OCI-LY1 (cell line): ENCODE measurements at regions not wholly inside any gene's neighbourhood (a gene's known extent, or its start where the extent isn't known, plus 50 kb on each side); places are given as distances from the start of the nearest gene placed in this dataset.

Experiments used
- H2AFZ ChIP-seq: fragments of 200-600 bp; sonication (generic), shearing (Covaris generic); 2 replicates; pipeline ENCODE4 v1.6.0; 2014; ENCODE audit warnings: antibody characterized with exemption, mild to moderate bottlenecking, low read length
- H3F3A ChIP-seq: fragments of 200-600 bp; sonication (generic), shearing (Covaris generic); 2 replicates; pipeline ENCODE4 v1.6.0; 2014; ENCODE audit warnings: mild to moderate bottlenecking, antibody characterized with exemption, low read length, moderate library complexity; ENCODE audit not compliant: insufficient read depth
- H3K27ac ChIP-seq: fragments of 200-600 bp; sonication (generic); 2 replicates; pipeline ENCODE4 v1.5.1; 2014; ENCODE audit warnings: low read length, mixed run types, mild to moderate bottlenecking, low read depth; ENCODE audit not compliant: poor library complexity, severe bottlenecking
- H3K27me3 ChIP-seq: fragments of 200-600 bp; sonication (generic); 2 replicates; pipeline ENCODE4 v1.6.0; 2014; ENCODE audit warnings: antibody characterized with exemption, mild to moderate bottlenecking, low read length, moderate library complexity; ENCODE audit not compliant: insufficient read depth
- H3K36me3 ChIP-seq: fragments of 200-600 bp; sonication (generic); 2 replicates; pipeline ENCODE4 v1.6.1; 2014; ENCODE audit warnings: mild to moderate bottlenecking, antibody characterized with exemption, low read length, moderate library complexity, mixed read lengths; ENCODE audit not compliant: insufficient read depth
- H3K4me1 ChIP-seq: fragments of 200-600 bp; sonication (generic); 2 replicates; pipeline ENCODE4 v1.5.1; 2014; ENCODE audit warnings: mild to moderate bottlenecking, low read length, moderate library complexity; ENCODE audit not compliant: insufficient read depth, severe bottlenecking
- H3K4me2 ChIP-seq: fragments of 200-600 bp; sonication (generic), shearing (Covaris generic); 2 replicates; pipeline ENCODE4 v1.6.1; 2014; ENCODE audit warnings: low read length
- H3K4me3 ChIP-seq: fragments of 200-600 bp; sonication (generic); 2 replicates; pipeline ENCODE4 v1.5.1; 2014; ENCODE audit warnings: low read length, low read depth, mild to moderate bottlenecking, mixed read lengths; ENCODE audit not compliant: poor library complexity, severe bottlenecking
- H3K79me2 ChIP-seq: fragments of 200-600 bp; shearing (Covaris generic); 2 replicates; pipeline ENCODE4 v1.6.1; 2016; ENCODE audit warnings: mixed run types, low read length, mixed read lengths; ENCODE audit not compliant: insufficient read depth
- H3K9ac ChIP-seq: fragments of 200-600 bp; sonication (generic), shearing (Covaris generic); 2 replicates; pipeline ENCODE4 v1.6.1; 2014; ENCODE audit warnings: mild to moderate bottlenecking, low read length, mixed read lengths
- H3K9me2 ChIP-seq: fragments of 200-600 bp; sonication (generic), shearing (Covaris generic); 2 replicates; pipeline ENCODE4 v1.6.1; 2014; ENCODE audit warnings: low read depth, mild to moderate bottlenecking, low read length, mixed read lengths
- H3K9me3 ChIP-seq: fragments of 200-600 bp; shearing (Covaris generic); 2 replicates; pipeline ENCODE4 v1.6.1; 2014; ENCODE audit warnings: low read length, mixed read lengths
- H4K20me1 ChIP-seq: fragments of 200-600 bp; sonication (generic), shearing (Covaris generic); 2 replicates; pipeline ENCODE4 v1.6.0; 2016; ENCODE audit warnings: mild to moderate bottlenecking, low read length; ENCODE audit not compliant: insufficient read depth
- CTCF ChIP-seq: fragments of 200-600 bp; sonication (generic), shearing (Covaris generic); IDR thresholded peaks from 2 replicates; pipeline ENCODE4 v1.5.1; 2017; ENCODE audit warnings: mild to moderate bottlenecking, antibody characterized with exemption, low read length, moderate library complexity, mixed read lengths
- EZH2 ChIP-seq: fragments of 200-600 bp; sonication (generic), shearing (Covaris generic); IDR thresholded peaks from 2 replicates; pipeline ENCODE4 v1.8.0; 2017; ENCODE audit warnings: borderline replicate concordance, mixed run types, mild to moderate bottlenecking, antibody characterized with exemption, low read length, moderate library complexity, mixed read lengths

- Histone ChIP-seq H3K4me3 (no peak overlapping the region), H4K20me1 (no peaks in the 10 kb centered on the region), H3K4me2 (no peak overlapping the region), H3K79me2 (no peaks in the 10 kb centered on the region), H3K9me2 (no peaks in the 10 kb centered on the region), H3K27me3 (no peaks in the 10 kb centered on the region), H3K9ac (no peak overlapping the region), H3K27ac (no peak overlapping the region), H3K9me3 (no peaks in the 10 kb centered on the region), H3F3A (no peaks in the 10 kb centered on the region), H3K36me3 (no peaks in the 10 kb centered on the region), H2AFZ (no peak overlapping the region), H3K4me1 (no peaks in the 10 kb centered on the region)
- no peak for TF ChIP-seq EZH2
- no peak for TF ChIP-seq CTCF
These were observed 130.7 kb upstream of the FSIP2 start for GRCh38 chr2:185607945-185608344.

- Histone ChIP-seq H2AFZ (no peak overlapping the region), H3K9me3 (no peaks in the 10 kb centered on the region)
These were observed 129.8 kb upstream of the FSIP2 start for GRCh38 chr2:185608799-185609198.

GRCh38 chr2:185610301-185610700 is 128.3 kb upstream of the FSIP2 start:
- H3K9me2 ChIP-seq, result no peaks in the 10 kb centered on the region
- TF ChIP-seq EZH2 (no peak), CTCF (no peak)
- no peak overlapping the region for H3K27ac ChIP-seq

More at GRCh38 chr2:185608799-185609198, 129.8 kb upstream of the FSIP2 start:
- H3K36me3 ChIP-seq, result no peaks in the 10 kb centered on the region
- H4K20me1 ChIP-seq, result no peaks in the 10 kb centered on the region
- H3K4me1 ChIP-seq, result no peaks in the 10 kb centered on the region
- H3K4me3 ChIP-seq, result no peak overlapping the region
- H3K27me3 ChIP-seq, result no peaks in the 10 kb centered on the region
- no peak overlapping the region for H3K27ac ChIP-seq
- no peaks in the 10 kb centered on the region for H3K9me2 ChIP-seq
- H3K4me2 ChIP-seq, result no peak overlapping the region
- no peak overlapping the region for H3K9ac ChIP-seq
- H3K79me2 ChIP-seq, result no peaks in the 10 kb centered on the region
- no peaks in the 10 kb centered on the region for H3F3A ChIP-seq
- TF ChIP-seq EZH2 (no peak), CTCF (peak; percentile 41; the same call in 1 of the 2 replicates)

More at GRCh38 chr2:185610301-185610700, 128.3 kb upstream of the FSIP2 start:
- Histone ChIP-seq H3K4me2 (no peak overlapping the region), H3K4me3 (no peak overlapping the region), H3F3A (no peaks in the 10 kb centered on the region), H3K27me3 (no peaks in the 10 kb centered on the region), H4K20me1 (no peaks in the 10 kb centered on the region), H3K36me3 (no peaks in the 10 kb centered on the region), H3K79me2 (no peaks in the 10 kb centered on the region), H3K9me3 (no peaks in the 10 kb centered on the region), H3K9ac (no peak overlapping the region), H2AFZ (no peak overlapping the region), H3K4me1 (no peaks in the 10 kb centered on the region)
